Prostate gland (tissue), 2 donors: ENCODE measurements at regions not wholly inside any gene's neighbourhood (a gene's known extent, or its start where the extent isn't known, plus 50 kb on each side); places are given as distances from the start of the nearest gene placed in this dataset.
"Not testable (repeated sequence)": the region's sequence is repeated elsewhere in the genome, so short reads cannot be mapped to it uniquely, and the experiment has no call there.

Source experiments
- CTCF ChIP-seq, 4 experiments: fragments of 200-600 bp in 2 of 4; fragments of 450-650 bp in 2 of 4; sonication (generic) in 2 of 4; IDR thresholded peaks; 1 replicate in 3 of 4; 2 replicates in 1 of 4; pipeline ENCODE4 v1.5.1; 2016 to 2019; ENCODE audit warnings: antibody characterized with exemption in 4 of 4, mild to moderate bottlenecking in 2 of 4, moderate library complexity in 2 of 4
- POLR2AphosphoS5 ChIP-seq: sonication (generic); formaldehyde crosslinking; IDR thresholded peaks from one replicate; pipeline ENCODE4 v1.6.1; 2017; ENCODE audit warnings: antibody characterized with exemption

- TF ChIP-seq CTCF (IDR thresholded peaks at IDR 0.05); POLR2AphosphoS5: not testable (repeated sequence)
Measured at GRCh38 chr6:27597031-27597567, 124.2 kb upstream of the ZNF184 start.
